HG02571 (cell line): ENCODE measurements at regions not wholly inside any gene's neighbourhood (a gene's known extent, or its start where the extent isn't known, plus 50 kb on each side); places are given as distances from the start of the nearest gene placed in this dataset.
"Not testable (repeated sequence)": the region's sequence is repeated elsewhere in the genome, so short reads cannot be mapped to it uniquely, and the experiment has no call there.

Source experiments
- ATAC-seq: cut with Tn5 transposase; IDR thresholded peaks from one replicate; pipeline ENCODE4 v1.9.1; 2021; ENCODE audit warnings: mild to moderate bottlenecking, moderate library complexity; ENCODE audit not compliant: unreplicated experiment

GRCh38 chr1:245062741-245063305, 92.0 kb upstream of the KIF26B start:
- no peak for ATAC-seq

GRCh38 chr1:245061808-245062207, 93.0 kb upstream of the KIF26B start:
- not testable (repeated sequence) for ATAC-seq

DNA sequence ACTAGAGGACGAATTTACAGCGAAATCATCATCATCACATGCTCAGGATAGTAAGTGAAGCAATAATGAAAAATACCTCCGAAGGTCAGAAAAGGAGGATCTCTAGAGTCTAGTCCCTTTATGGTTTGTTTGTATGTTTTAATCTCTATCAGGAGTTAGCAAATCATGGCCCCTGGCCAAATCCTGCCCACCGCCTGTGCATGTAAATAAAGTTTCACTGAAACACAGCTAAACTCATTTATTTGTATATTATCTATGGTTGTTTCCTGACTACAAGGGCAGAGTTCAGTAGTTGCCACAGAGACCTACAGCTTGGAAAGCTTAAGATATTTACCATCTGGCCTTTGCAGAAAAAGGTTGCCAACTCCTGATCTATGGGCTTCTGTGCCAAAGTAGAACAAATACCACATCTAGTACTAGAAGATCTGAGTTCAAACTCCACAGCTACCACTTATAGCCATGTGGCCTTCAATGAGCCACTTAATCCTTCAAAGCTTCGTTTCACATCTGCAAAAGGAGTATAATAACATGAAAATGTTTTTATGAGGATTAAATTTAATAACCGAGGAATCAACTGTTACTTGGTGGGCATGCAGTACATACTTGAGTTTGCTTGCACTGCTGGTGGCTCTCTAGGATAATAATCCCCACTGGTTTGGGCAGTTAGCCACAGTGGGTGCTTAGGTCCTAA, 94.0 kb upstream of the KIF26B start:
- ATAC-seq, result no peak

GRCh38 chr1:245059806-245060424, 94.9 kb upstream of the KIF26B start:
- no peak for ATAC-seq

DNA sequence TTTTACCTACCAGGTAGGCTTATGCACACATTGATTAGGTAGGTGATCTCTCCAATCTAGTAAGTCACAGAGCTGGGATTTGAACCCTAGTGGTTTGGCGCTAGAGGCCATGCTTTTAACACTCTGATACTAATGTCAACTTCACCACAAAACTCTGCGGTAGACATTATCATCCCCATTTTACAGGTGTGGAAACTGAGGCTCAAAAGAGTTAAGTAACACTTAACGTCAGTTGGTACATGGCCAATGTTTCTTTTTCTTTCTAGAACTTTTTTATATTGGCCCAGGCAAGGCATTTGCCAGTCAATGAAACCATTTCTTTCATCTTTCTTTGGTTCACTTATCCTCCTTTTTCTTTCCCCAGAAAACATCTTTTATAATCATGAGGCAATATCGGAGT, 95.9 kb upstream of the KIF26B start:
- ATAC-seq, result no peak

GRCh38 chr1:245058436-245058835, 96.3 kb upstream of the KIF26B start:
- ATAC-seq, result no peak

DNA sequence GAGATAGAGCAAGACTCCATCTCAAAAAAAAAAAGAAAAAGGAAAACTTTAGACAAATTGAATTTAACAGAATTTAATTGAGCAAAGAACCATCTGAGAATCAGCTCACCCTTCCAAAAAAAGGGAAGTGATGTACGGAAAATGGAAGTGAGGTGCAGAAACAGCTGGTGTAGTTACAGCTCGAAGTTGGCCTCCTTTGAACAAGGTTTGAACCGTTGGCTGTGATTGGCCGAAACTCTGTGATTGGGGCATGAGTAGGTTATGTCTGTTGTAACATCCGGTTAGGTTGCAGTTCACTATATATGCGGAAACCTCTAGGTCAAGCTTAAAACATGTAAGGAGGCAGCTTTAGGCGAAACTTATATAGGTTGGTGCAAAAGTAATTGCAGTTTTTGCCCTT, 97.9 kb upstream of the KIF26B start:
- no peak for ATAC-seq

- not testable (repeated sequence) for ATAC-seq
Observed at GRCh38 chr1:245056296-245056695, 98.5 kb upstream of the KIF26B start.

DNA sequence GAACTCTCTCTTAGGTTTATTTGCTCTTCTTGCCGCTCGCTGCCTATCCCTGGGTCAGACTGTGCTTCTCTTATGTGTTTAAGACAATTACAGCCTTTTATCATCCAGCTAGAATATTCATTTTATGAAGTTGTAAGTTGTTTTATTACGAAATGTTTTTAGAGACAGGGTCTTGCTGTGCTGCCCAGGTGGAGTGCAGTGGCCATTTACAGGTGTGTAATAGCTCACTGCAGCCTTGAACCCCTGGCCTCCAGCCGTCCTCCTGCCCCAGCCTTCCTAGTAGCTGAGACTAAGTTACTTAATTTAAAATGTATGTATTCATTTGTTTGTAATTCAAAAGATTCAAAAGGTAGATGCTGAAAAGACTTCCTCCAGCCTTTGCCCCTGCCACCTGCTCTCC, 99.0 kb upstream of the KIF26B start:
- ATAC-seq, result no peak

DNA sequence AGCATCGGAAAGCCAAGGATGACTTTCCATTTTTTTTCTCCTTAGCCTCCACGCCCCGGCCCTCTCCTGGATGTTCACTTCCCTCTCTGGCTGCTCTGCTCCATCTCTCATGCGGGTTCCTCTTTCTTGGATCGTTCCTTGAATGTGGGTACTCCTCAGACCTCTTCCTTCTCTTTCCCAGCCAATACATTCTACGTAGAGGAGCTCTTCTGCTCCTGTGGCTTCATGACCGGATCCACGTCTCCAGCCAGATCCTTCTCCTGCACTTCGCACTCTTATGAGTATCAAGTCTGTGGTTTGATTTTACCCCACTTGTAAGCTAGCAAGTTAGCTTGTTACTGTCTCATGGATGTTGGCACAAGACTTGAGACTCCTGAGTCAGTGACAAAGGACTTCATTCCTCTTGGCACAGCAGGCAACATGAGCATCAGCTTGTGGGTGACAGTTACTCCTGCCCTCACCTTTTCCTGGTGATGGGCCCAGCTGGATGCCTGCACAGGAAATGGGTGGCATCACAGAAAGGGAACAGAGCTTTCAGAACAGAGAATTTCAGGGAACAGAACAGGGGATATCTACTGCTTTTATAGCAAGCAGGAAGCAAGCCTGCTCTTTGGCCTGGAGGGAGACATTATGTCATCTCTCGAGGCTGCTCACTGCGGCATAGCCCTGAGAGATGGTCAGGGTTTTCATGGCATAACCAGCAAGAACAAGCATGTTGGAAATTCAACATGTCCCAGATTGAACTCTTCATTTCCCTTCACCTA, 100.1 kb upstream of the KIF26B start:
- ATAC-seq, result no peak

- ATAC-seq, result no peak
Observed at GRCh38 chr1:245054105-245054504, 100.7 kb upstream of the KIF26B start.

DNA sequence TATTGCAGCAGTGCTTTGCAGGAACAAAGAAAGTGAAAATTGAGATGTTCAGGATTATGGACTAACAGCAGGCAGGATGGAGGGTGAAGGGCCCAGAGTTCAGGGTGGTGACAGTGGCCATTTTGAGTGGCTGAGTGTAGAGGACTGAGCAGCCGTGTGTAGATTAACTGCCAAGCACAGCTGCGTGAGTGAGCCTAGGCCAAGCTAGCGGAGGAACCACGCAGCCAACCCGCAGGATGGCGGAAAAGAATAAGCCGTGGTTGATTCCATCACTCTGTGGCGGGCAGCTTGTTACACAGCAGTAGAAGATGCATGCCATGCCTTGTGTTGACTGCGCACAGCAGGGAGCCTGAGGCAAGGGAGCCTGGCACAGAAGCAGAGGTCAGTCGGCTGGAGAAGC, 102.5 kb upstream of the KIF26B start:
- no peak for ATAC-seq

DNA sequence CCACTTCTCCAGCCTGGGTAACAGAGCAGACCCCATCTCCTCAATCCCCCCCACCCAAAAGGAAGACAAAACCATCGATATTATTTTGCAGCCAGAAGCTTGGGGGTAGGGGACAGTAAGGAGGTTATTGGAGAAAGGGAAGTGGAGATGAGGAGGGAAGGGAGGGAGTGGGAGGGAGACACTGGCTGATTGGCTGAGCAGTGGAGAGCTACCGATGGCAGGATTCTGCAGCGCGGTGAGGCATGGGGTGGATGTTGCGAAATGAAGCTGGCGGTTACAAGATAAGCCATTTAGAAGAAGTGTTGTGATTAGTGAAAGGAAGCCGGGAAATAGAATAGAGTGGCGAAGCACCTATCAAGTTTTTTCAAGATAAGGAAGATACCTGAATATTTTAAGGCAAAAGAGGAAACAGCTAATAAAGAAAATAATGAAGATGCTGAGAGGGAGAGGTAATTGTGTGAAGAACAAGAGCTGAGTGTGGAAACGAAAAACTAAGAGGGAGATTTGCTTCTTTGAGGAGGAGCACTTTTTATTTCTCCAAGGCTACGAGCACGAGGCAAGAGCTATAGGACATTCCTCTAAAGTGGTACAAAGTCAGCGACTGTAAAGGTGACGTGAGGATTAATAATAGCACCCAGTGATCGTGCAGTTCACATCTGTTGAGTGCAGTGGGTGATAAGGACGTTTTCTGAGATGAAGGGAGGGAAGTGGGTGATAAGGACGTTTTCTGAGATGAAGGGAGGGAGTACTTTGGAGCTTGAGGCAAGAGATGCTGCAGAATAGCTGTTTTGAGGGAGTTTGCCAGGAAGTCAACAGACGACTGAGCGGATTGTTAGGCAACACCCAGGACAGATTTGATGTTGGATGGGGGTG, 103.2 kb upstream of the KIF26B start:
- ATAC-seq, result no peak

- ATAC-seq, result no peak
Observed at GRCh38 chr1:245046769-245047168, 108.0 kb upstream of the KIF26B start.

DNA sequence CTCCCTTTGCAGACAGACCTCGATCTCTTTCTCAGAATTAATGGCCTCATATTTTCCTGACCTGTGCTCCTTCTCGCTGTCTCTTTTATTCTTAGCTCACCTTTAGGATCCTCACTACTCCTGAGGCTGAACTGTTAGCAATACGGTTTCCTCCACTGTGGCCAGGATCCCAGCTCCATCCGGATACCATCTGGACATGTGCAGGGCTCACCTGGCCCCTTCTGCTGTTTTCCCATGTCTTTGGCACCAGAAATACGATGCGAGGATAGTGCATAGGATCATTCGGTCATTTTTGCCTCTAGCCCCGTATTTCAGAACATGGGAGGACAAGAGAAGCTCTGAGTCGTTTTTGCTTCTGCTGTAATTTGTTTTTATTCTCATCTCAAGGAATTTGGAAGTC, 108.5 kb upstream of the KIF26B start:
- ATAC-seq, result no peak

DNA sequence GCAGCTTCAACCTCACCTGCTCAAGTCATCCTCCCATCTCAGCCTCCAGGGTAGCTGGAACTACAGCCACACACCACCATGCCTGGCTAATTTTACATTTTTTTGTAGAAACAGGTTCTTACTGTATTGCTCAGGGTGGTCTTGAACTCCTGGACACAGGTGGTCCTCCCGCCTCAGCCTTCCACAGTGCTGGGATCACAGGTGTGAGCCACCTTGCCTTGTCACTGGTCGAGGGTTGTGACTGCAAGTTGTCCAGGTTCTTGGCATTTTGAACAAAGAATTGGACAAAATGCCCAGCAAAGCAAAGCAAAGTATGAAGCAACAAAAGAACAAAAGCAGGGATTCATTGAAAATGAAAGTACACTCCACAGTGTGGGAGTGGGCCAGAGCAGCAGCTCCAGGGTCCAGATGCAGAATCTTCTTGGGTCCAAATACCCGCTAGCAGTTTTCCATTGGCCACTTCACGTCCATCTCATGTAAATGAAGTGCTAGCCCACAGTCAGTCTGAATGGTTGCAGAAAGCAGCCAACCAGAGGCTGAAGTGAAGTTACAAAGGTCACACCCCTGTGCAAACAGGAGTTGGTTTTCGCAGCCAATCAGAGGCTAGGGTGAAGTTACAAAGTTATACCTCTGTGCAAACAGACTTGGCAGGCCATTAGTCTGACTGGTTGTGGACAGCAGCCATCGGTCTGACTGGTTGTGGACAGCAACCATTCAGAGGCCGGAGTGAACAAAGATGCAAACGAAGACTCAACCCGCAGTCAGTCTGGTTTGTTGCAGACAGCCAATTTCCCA, 109.5 kb upstream of the KIF26B start:
- ATAC-seq, result no peak

DNA sequence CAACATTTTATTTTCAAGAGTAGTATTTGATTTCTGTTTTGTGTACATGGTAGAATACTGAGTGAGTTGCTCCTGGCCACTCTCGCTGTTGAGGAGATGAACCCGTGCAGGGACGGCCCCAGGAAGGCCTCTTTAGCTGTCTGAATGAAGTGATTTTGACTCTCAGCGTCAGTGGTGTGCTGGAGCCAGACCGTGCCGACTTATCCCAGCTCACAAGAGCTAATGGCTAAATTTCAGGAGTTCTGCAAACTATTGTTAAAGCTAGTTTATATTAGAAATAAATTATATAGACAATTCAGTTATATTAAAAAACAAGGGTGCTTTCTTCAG, 111.2 kb upstream of the KIF26B start:
- ATAC-seq, result no peak

DNA sequence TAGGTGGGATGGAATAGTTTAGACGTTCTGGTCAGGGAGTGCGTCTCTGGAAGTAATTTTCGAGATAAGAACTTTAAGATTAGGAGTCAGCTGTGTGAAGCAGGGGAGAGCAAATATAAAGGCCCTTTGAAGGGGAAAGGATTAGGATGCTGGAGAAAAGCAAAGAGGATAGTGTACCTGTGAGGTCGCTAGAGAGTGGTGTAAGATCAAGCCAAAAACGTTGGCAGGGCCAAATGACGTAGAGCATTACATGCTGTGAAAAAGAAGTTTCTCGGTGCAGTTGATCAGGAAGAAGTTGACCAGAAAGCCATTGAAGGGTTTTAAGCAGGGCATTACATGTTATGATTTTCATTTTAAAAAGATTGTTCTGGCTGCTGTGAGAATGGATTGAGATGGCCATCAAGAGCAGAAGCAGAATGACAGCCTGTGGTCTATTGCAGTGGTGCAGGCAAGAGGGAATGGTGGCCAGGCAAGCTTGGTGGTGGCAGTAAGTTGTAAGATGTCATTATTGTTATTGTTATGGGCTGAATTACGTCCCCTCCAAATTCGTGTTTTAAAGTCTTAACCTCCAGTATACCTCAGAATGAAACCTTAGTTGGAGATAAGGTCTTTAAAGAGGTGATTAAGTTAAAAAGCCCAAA, 113.6 kb upstream of the KIF26B start:
- ATAC-seq, result no peak

- no peak for ATAC-seq
Observed at GRCh38 chr1:245039196-245039595, 115.6 kb upstream of the KIF26B start.

DNA sequence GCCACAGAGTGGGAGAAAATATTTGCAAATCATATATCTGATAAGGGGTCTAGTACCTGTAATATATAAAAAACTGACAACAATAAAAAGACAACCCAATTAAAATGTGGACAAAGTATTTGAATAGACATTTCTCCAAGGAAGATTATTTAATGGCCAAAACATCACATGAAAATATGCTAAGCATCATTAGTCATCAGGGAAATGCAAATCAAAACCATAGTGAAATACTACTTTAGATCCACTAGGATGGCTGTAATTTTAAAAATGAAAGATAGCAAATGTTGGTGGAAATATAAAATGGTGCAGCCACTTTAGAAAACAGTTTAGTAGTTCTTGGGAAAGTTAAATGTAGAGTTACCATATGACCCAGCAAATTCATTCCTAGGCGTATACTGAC, 118.7 kb upstream of the KIF26B start:
- ATAC-seq, result no peak
